HS-5 (cell line): ENCODE measurements at regions not wholly inside any gene's neighbourhood (a gene's known extent, or its start where the extent isn't known, plus 50 kb on each side); places are given as distances from the start of the nearest gene placed in this dataset.
"Not testable (repeated sequence)": the region's sequence is repeated elsewhere in the genome, so short reads cannot be mapped to it uniquely, and the experiment has no call there.

ENCODE experiments used
- DNase-seq: peaks from one replicate; pipeline ENCODE4 v3.0.0-alpha.2; 2012; ENCODE audit warnings: low read depth

- no peak for DNase-seq
Observed at GRCh38 chr13:26888632-26889031, 128.0 kb upstream of the GPR12 start.

- no peak for DNase-seq
Observed at GRCh38 chr13:26887594-26887993, 127.0 kb upstream of the GPR12 start.

- no peak for DNase-seq
Observed at GRCh38 chr13:26883613-26884257, 123.1 kb upstream of the GPR12 start.

GRCh38 chr13:26882731-26883130 is 122.1 kb upstream of the GPR12 start:
- DNase-seq = no peak

- no peak for DNase-seq
Observed at GRCh38 chr13:26881154-26881553, 120.6 kb upstream of the GPR12 start.

- DNase-seq = no peak
Observed at GRCh38 chr13:26880735-26881134, 120.1 kb upstream of the GPR12 start.

- DNase-seq = no peak
Observed at GRCh38 chr13:26878438-26878837, 117.9 kb upstream of the GPR12 start.

- DNase-seq = no peak
Observed at GRCh38 chr13:26873386-26873698, 112.8 kb upstream of the GPR12 start.

GRCh38 chr13:26872525-26873385 is 112.2 kb upstream of the GPR12 start:
- DNase-seq = no peak

- DNase-seq = no peak
Observed at GRCh38 chr13:26867451-26868091, 107.0 kb upstream of the GPR12 start.

GRCh38 chr13:26864576-26864975 is 104.0 kb upstream of the GPR12 start:
- DNase-seq = no peak

- no peak for DNase-seq
Observed at GRCh38 chr13:26861941-26862340, 101.4 kb upstream of the GPR12 start.

GRCh38 chr13:26855921-26856320 is 95.3 kb upstream of the GPR12 start:
- DNase-seq = no peak

GRCh38 chr13:26855071-26855470 is 94.5 kb upstream of the GPR12 start:
- no peak for DNase-seq

- DNase-seq = no peak
Observed at GRCh38 chr13:26853323-26853722, 92.7 kb upstream of the GPR12 start.

GRCh38 chr13:26847281-26847680 is 86.7 kb upstream of the GPR12 start:
- DNase-seq = no peak

GRCh38 chr13:26845063-26845462 is 84.5 kb upstream of the GPR12 start:
- not testable (repeated sequence) for DNase-seq

- DNase-seq = no peak
Observed at GRCh38 chr13:26839682-26840081, 79.1 kb upstream of the GPR12 start.

- DNase-seq = no peak
Observed at GRCh38 chr13:26838821-26839220, 78.2 kb upstream of the GPR12 start.

GRCh38 chr13:26837997-26838396 is 77.4 kb upstream of the GPR12 start:
- no peak for DNase-seq

GRCh38 chr13:26837102-26837501 is 76.5 kb upstream of the GPR12 start:
- no peak for DNase-seq

GRCh38 chr13:26836626-26837025 is 76.0 kb upstream of the GPR12 start:
- no peak for DNase-seq

- no peak for DNase-seq
Observed at GRCh38 chr13:26834646-26835045, 74.1 kb upstream of the GPR12 start.
